ENCODE measurements at regions not wholly inside any gene's neighbourhood (a gene's known extent, or its start where the extent isn't known, plus 50 kb on each side); places are given as distances from the start of the nearest gene placed in this dataset.

GRCh38 chr6:168765752-168766151 lies 324.8 kb downstream of the SMOC2 start:
- TF ChIP-seq, protein P1, sequence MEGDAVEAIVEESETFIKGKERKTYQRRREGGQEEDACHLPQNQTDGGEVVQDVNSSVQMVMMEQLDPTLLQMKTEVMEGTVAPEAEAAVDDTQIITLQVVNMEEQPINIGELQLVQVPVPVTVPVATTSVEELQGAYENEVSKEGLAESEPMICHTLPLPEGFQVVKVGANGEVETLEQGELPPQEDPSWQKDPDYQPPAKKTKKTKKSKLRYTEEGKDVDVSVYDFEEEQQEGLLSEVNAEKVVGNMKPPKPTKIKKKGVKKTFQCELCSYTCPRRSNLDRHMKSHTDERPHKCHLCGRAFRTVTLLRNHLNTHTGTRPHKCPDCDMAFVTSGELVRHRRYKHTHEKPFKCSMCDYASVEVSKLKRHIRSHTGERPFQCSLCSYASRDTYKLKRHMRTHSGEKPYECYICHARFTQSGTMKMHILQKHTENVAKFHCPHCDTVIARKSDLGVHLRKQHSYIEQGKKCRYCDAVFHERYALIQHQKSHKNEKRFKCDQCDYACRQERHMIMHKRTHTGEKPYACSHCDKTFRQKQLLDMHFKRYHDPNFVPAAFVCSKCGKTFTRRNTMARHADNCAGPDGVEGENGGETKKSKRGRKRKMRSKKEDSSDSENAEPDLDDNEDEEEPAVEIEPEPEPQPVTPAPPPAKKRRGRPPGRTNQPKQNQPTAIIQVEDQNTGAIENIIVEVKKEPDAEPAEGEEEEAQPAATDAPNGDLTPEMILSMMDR (IDR thresholded peaks at IDR 0.05; ENCODE audit: low read depth, low read length, missing input control), result no peak
- no peak for TF ChIP-seq EGR1 (IDR thresholded peaks at IDR 0.05; ENCODE audit: low read depth in 2 of 2)
- TF ChIP-seq TAF1 (conservative IDR thresholded peaks at IDR 0.05), result no peak

Data from liver (tissue), 3 donors.